ENCODE measurements at regions not wholly inside any gene's neighbourhood (a gene's known extent, or its start where the extent isn't known, plus 50 kb on each side); places are given as distances from the start of the nearest gene placed in this dataset.

DNA sequence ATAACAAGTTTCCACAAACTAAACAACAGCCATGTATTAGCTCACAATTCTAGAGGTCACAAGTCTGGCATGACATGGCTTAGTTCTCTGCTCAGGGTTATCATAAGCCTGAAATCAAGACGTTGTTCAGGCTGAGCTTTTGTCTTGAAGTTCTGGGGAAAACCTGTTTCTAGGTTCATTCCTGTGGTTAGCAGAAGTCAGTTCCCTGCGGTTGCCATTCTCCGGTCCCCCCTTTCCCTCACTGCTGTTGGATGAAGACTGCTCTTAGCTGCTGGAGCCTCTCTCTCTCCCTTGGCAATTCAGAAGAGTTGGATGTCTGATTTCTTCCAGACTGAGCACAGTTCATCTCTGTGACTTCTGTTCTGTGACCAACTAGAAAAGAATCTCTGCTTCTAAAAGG lies 962.6 kb downstream of the PCDH7 start:
- TF ChIP-seq, protein P1, sequence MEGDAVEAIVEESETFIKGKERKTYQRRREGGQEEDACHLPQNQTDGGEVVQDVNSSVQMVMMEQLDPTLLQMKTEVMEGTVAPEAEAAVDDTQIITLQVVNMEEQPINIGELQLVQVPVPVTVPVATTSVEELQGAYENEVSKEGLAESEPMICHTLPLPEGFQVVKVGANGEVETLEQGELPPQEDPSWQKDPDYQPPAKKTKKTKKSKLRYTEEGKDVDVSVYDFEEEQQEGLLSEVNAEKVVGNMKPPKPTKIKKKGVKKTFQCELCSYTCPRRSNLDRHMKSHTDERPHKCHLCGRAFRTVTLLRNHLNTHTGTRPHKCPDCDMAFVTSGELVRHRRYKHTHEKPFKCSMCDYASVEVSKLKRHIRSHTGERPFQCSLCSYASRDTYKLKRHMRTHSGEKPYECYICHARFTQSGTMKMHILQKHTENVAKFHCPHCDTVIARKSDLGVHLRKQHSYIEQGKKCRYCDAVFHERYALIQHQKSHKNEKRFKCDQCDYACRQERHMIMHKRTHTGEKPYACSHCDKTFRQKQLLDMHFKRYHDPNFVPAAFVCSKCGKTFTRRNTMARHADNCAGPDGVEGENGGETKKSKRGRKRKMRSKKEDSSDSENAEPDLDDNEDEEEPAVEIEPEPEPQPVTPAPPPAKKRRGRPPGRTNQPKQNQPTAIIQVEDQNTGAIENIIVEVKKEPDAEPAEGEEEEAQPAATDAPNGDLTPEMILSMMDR (conservative IDR thresholded peaks at IDR 0.05; ENCODE audit: low read length), result no peak
- TF ChIP-seq EZH2phosphoT487 (IDR thresholded peaks at IDR 0.05; ENCODE audit: borderline replicate concordance), result no peak

All from Loucy (cell line).